SKM-1 treated with dmso at 0.1 percent for 144 hours (cell line): ENCODE measurements at regions not wholly inside any gene's neighbourhood (a gene's known extent, or its start where the extent isn't known, plus 50 kb on each side); places are given as distances from the start of the nearest gene placed in this dataset.

Source experiments
- DNase-seq: peaks from one replicate; lab custom pipeline; 2025; ENCODE audit not compliant: unreplicated experiment; lab: John Stamatoyannopoulos, UW

- DNase-seq, result no peak
Observed at GRCh38 chr14:86683561-86683960, 1153.6 kb downstream of the FLRT2 start.

- no peak for DNase-seq
Observed at GRCh38 chr14:86675059-86675458, 1145.1 kb downstream of the FLRT2 start.

DNA sequence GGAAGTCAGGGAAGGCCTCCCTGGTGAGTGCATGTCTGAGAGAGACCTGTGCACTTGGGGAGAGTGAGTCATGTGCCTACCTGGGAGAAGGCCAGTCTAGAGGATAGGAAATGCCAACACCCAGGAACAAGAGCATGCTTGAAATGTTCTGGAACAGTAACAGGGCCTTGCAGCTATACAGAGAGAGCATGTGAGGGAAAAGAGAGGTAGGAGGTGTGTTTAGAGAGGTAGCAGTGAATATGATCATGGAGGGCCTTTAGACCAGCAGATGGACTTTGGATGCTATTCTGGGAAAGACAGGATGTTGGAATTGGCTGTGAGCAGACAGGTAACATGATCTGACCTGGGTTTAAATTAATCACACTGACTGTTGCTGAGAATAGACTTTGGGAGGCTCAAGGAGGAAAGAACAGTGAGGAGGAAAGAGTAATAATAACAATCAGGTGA is 1143.6 kb downstream of the FLRT2 start:
- no peak for DNase-seq

GRCh38 chr14:86672080-86672479 is 1142.1 kb downstream of the FLRT2 start:
- no peak for DNase-seq

GRCh38 chr14:86665975-86666374 is 1136.0 kb downstream of the FLRT2 start:
- no peak for DNase-seq

GRCh38 chr14:86662334-86662733 is 1132.4 kb downstream of the FLRT2 start:
- DNase-seq, result no peak

DNA sequence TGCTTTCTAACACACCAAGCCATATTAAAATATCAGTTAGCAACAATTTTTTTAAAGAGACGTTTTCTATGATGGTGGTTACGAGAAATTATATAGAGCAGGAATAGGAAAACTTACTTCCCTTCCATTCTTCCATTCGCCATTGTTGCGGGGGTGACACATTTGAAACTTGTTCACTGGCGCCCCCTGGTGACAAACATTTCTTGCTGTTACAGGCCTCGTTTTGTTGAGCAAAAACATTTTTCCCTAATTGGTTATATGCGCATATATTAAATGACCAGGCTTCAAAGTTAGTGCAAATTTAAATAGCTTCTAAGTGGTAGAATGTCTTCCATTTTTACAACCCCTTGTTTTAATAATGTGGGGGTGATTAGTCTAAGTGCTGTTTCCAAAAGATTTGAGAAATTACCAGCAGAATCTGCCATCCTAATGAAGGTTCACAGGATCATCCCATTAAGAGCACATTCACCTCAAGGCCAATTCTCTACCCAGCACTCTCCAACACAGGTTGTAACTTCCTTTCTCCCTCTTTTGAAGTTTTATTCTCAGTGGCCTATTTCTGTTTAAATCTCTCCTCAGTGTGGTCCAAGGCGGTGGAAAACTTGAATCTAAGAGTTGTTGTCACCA is 1124.7 kb downstream of the FLRT2 start:
- DNase-seq, result no peak

GRCh38 chr14:86652526-86652925 is 1122.6 kb downstream of the FLRT2 start:
- no peak for DNase-seq

- no peak for DNase-seq
Observed at GRCh38 chr14:86646696-86647690, 1117.0 kb downstream of the FLRT2 start.

GRCh38 chr14:86646125-86646524 is 1116.2 kb downstream of the FLRT2 start:
- no peak for DNase-seq

DNA sequence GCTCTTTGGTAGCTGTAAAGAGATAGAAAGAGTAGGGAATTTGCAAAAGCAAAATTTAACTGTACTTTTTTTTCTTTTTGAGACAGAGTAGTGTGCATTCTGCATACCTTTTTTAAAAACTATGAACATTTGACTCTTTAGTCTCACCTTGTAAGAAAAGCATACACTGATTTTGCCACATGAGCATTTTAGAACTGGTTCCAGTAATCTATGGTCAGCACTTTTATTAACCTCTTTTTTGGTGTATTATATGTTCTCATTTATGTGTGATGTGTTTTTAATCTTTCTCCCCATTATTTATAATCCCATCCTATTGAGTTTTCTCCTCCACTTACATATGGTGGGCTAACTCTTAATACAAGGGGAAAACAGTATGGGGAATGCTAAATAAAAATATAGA is 1111.4 kb downstream of the FLRT2 start:
- no peak for DNase-seq

- DNase-seq, result no peak
Observed at GRCh38 chr14:86640288-86640687, 1110.3 kb downstream of the FLRT2 start.

DNA sequence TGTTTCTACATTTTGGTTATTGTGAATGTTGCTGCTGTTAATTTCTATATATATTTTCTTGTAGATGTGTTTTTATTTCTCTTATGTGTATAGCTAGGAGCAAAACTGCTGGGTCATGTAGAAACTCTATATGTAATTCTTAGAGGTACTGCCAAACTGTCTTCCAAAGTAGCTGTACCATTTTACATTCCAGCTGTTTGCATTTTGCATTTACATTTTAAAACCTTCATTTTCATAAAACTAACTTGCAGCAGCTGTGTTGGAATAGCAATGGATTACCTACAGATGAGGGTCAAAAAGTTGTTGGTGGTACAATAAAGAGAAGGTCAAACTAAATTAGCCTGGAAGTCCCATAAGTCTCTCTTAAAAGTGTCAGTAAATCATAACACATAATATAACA is 1109.7 kb downstream of the FLRT2 start:
- no peak for DNase-seq

DNA sequence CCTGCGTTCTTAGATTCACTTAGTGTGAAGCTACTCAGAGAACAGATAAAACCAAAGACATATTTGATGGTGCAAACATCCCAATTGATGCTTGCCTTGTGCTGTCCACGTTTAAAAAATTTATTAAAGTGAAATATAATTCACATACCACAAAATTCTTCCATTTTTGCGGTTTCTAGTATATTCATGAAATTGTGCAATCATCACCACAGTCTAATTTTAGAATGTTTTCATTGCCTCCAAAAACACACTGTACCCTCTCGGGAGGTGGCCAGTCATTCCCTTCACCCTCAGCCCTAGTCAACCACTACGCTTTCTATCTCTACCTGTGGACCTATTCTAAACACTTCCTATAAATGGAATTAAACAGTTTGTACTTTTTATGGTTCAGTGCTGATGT is 1109.2 kb downstream of the FLRT2 start:
- no peak for DNase-seq

DNA sequence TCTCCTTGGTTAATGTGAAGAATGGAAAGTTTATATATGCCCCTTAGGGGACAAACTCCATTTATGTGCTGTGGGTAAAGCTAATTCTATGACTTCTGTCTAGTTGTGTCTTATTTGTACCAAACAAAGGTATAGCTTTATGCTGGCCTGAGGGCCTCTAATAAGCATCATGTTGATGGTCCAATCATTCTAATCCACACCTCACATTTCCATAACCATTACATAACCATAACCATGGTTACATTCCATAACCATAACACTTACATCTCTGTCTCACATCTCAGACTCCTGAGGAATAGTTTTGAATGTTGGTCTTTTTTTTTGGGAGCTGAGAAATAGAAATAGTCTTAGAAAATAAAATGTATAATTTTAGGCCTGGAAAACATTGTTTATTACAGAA is 1097.1 kb downstream of the FLRT2 start:
- DNase-seq, result no peak

GRCh38 chr14:86626530-86626929 is 1096.6 kb downstream of the FLRT2 start:
- DNase-seq, result no peak

- no peak for DNase-seq
Observed at GRCh38 chr14:86625637-86626036, 1095.7 kb downstream of the FLRT2 start.

GRCh38 chr14:86619726-86620125 is 1089.8 kb downstream of the FLRT2 start:
- DNase-seq, result no peak

GRCh38 chr14:86613786-86614185 is 1083.8 kb downstream of the FLRT2 start:
- no peak for DNase-seq

DNA sequence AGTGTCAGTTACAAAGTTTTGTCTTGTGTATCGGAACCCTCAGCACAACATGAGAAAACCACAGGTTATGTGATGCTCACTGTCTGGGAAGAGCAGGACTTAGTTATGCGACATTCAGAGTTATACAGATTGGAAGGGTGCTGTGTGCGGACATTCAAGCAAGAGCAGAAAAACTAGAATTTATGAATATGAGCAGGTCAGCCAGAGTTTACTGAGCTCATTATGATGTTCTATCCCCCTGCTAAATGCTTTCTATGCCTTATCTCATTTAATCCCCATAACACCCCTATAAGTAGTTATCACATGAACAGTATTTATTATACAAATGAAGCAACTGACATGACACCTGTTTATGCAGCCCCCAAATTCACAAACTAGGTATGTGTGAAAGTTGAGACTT is 1083.2 kb downstream of the FLRT2 start:
- no peak for DNase-seq

- no peak for DNase-seq
Observed at GRCh38 chr14:86604561-86604960, 1074.6 kb downstream of the FLRT2 start.

- no peak for DNase-seq
Observed at GRCh38 chr14:86602263-86602662, 1072.3 kb downstream of the FLRT2 start.
